ENCODE measurements at regions not wholly inside any gene's neighbourhood (a gene's known extent, or its start where the extent isn't known, plus 50 kb on each side); places are given as distances from the start of the nearest gene placed in this dataset.

- no peak for DNase-seq (ENCODE audit: low spot score)
Observed at GRCh38 chr10:124286621-124287020, 132.1 kb downstream of the OAT start.

GRCh38 chr10:124285587-124286527, 132.9 kb downstream of the OAT start:
- DNase-seq (ENCODE audit: low spot score): no peak

GRCh38 chr10:124283949-124284250, 134.8 kb downstream of the OAT start:
- no peak for DNase-seq (ENCODE audit: low spot score)

- DNase-seq (ENCODE audit: low spot score): no peak
Observed at GRCh38 chr10:124283215-124283948, 135.3 kb downstream of the OAT start.

GRCh38 chr10:124282326-124282725, 136.4 kb downstream of the OAT start:
- DNase-seq (ENCODE audit: low spot score): no peak

GRCh38 chr10:124281666-124282065, 137.1 kb downstream of the OAT start:
- DNase-seq (ENCODE audit: low spot score): no peak

GRCh38 chr10:124280916-124281315, 137.8 kb downstream of the OAT start:
- DNase-seq (ENCODE audit: low spot score): no peak

- DNase-seq (ENCODE audit: low spot score): no peak
Observed at GRCh38 chr10:124279882-124280281, 138.8 kb downstream of the OAT start.

- DNase-seq (ENCODE audit: low spot score): no peak
Observed at GRCh38 chr10:124279298-124279697, 139.4 kb downstream of the OAT start.

GRCh38 chr10:124278356-124278755, 140.4 kb downstream of the OAT start:
- no peak for DNase-seq (ENCODE audit: low spot score)

GRCh38 chr10:124273141-124273540, 145.6 kb downstream of the OAT start:
- DNase-seq (ENCODE audit: low spot score): no peak

- no peak for DNase-seq (ENCODE audit: low spot score)
Observed at GRCh38 chr10:124271676-124272075, 147.0 kb downstream of the OAT start.

GRCh38 chr10:124270530-124271327, 148.0 kb downstream of the OAT start:
- DNase-seq (ENCODE audit: low spot score): no peak

GRCh38 chr10:124268976-124269375, 149.7 kb downstream of the OAT start:
- no peak for DNase-seq (ENCODE audit: low spot score)

- no peak for DNase-seq (ENCODE audit: low spot score)
Observed at GRCh38 chr10:124267911-124268549, 150.7 kb downstream of the OAT start.

GRCh38 chr10:124267231-124267885, 151.4 kb downstream of the OAT start:
- no peak for DNase-seq (ENCODE audit: low spot score)

- no peak for DNase-seq (ENCODE audit: low spot score)
Observed at GRCh38 chr10:124266468-124267230, 152.1 kb downstream of the OAT start.

- no peak for DNase-seq (ENCODE audit: low spot score)
Observed at GRCh38 chr10:124265776-124266467, 152.8 kb downstream of the OAT start.

GRCh38 chr10:124265391-124265745, 153.4 kb downstream of the OAT start:
- DNase-seq (ENCODE audit: low spot score): no peak

- no peak for DNase-seq (ENCODE audit: low spot score)
Observed at GRCh38 chr10:124264711-124265390, 153.9 kb downstream of the OAT start.
